ENCODE measurements at regions not wholly inside any gene's neighbourhood (a gene's known extent, or its start where the extent isn't known, plus 50 kb on each side); places are given as distances from the start of the nearest gene placed in this dataset.

GRCh38 chr10:108050626-108051025 is 886.1 kb upstream of the SORCS1 start:
- DNase-seq (ENCODE audit: low read depth in 1 of 2, low spot score in 2 of 2) (no peak), FAIRE-seq (no peak)
- H3K4me3 ChIP-seq (ENCODE audit: extremely low read depth in 1 of 4, insufficient read depth in 2 of 4, low read depth in 3 of 4, low read length in 4 of 4) = no peak overlapping the region
- H3K79me2 ChIP-seq (ENCODE audit: control insufficient read depth in 1 of 2, insufficient read depth in 2 of 2, low read length in 2 of 2) = no peaks in the 10 kb centered on the region
- no peak overlapping the region for H3K23ac ChIP-seq (ENCODE audit: insufficient read length)
- no peaks in the 10 kb centered on the region for H4K20me1 ChIP-seq (replicated peaks in 1 of 2; ENCODE audit: control insufficient read depth in 1 of 2, insufficient read depth in 2 of 2, low read length in 2 of 2)
- no peak overlapping the region for H3K56ac ChIP-seq (replicated peaks; ENCODE audit: insufficient read length, low read depth, low read length)
- H2BK12ac ChIP-seq (ENCODE audit: low read depth, low read length) = no peak overlapping the region
- H3K23me2 ChIP-seq (ENCODE audit: low read depth, low read length) = no peaks in the 10 kb centered on the region
- H4K91ac ChIP-seq (replicated peaks; ENCODE audit: insufficient read length, low read length) = no peak overlapping the region
- no peaks in the 10 kb centered on the region for H3K27me3 ChIP-seq (replicated peaks in 1 of 4; ENCODE audit: control insufficient read depth in 3 of 4, extremely low read depth in 1 of 4, insufficient read depth in 3 of 4, low read length in 3 of 4)
- H4K8ac ChIP-seq (ENCODE audit: extremely low read depth, insufficient read depth, low read length) = no peak overlapping the region
- no peak overlapping the region for H2AFZ ChIP-seq (ENCODE audit: low read length)
- no peak overlapping the region for H2AK5ac ChIP-seq (ENCODE audit: low read depth, low read length)
- ChIA-PET CTCF (ENCODE audit: partially characterized antibody) (interaction anchor here (0.8 to 1.0 kb wide), 4 partner anchors 153 to 1058 kb away, joined by 3 read pairs; no protein-coding TSS in a partner anchor), POLR2A (ENCODE audit: partially characterized antibody) (no interaction called here)
- no peaks in the 10 kb centered on the region; a peak in 1 of 8 replicates for H3K36me3 ChIP-seq (ENCODE audit: control insufficient read depth in 2 of 4, insufficient read depth in 4 of 4, low read length in 3 of 4)
- no peak overlapping the region for H2BK20ac ChIP-seq (ENCODE audit: low read length)
- H3K4me1 ChIP-seq (replicated peaks in 1 of 4; ENCODE audit: control insufficient read depth in 3 of 4, insufficient read depth in 4 of 4, low read length in 3 of 4) = no peaks in the 10 kb centered on the region
- H3K4ac ChIP-seq (replicated peaks; ENCODE audit: insufficient read length, low read depth, low read length) = no peak overlapping the region
- no peak overlapping the region for H4K5ac ChIP-seq (ENCODE audit: insufficient read length, low read depth, low read length)
- WGBS, 2 experiments (ENCODE audit: extremely low coverage in 1 of 2, insufficient coverage in 1 of 2, insufficient read length in 1 of 2, insufficient replicate concordance in 2 of 2, low coverage in 1 of 2, low lambda C conversion rate in 2 of 2, missing lambda C conversion rate in 1 of 2) = 96% methylated on average over 1 of the region's 1 CpG; no CpG with 5 or more reads in 1 of the 2 experiments
- no peaks in the 10 kb centered on the region for H3K9me3 ChIP-seq (ENCODE audit: insufficient read depth in 2 of 2, low read depth in 1 of 2, low read length in 1 of 2)
- H3K79me1 ChIP-seq (ENCODE audit: low read depth, low read length) = no peaks in the 10 kb centered on the region
- H2BK15ac ChIP-seq (ENCODE audit: low read length) = no peak overlapping the region
- H3K27ac ChIP-seq (ENCODE audit: low read depth, low read length) = no peak overlapping the region
- no peak overlapping the region for H3K4me2 ChIP-seq (ENCODE audit: insufficient read depth in 1 of 2, low read depth in 2 of 2, low read length in 2 of 2)
- H2BK5ac ChIP-seq (ENCODE audit: low read depth, low read length) = no peak overlapping the region
- H3K9ac ChIP-seq (replicated peaks in 1 of 4; ENCODE audit: extremely low read depth in 1 of 4, low read depth in 3 of 4, low read length in 3 of 4) = no peak overlapping the region
- no peak overlapping the region for H3K14ac ChIP-seq (ENCODE audit: insufficient read length)
- no peak overlapping the region for H3K18ac ChIP-seq (ENCODE audit: extremely low read depth, low read length)
- H2BK120ac ChIP-seq (replicated peaks; ENCODE audit: low read depth, low read length) = no peak overlapping the region
- TF ChIP-seq SUZ12 (IDR thresholded peaks at IDR 0.05; ENCODE audit: low read length) = no peak
- TF ChIP-seq HDAC6 (IDR thresholded peaks at IDR 0.05; ENCODE audit: low read depth, low read length) = no peak
- no peak for TF ChIP-seq ATF3 (IDR thresholded peaks at IDR 0.05; ENCODE audit: insufficient read depth, low read depth, low read length)
- TF ChIP-seq USF2 (IDR thresholded peaks at IDR 0.05; ENCODE audit: low read length) = no peak
- TF ChIP-seq ZNF274 (IDR thresholded peaks at IDR 0.05; ENCODE audit: borderline replicate concordance, extremely low read depth, low read length) = no peak
- no peak for TF ChIP-seq SRF (IDR thresholded peaks at IDR 0.05; ENCODE audit: low read depth, low read length)
- no peak for TF ChIP-seq TBP (IDR thresholded peaks at IDR 0.05; ENCODE audit: low read depth, low read length)
- no peak for TF ChIP-seq EGR1 (IDR thresholded peaks at IDR 0.05; ENCODE audit: borderline replicate concordance, low read depth, low read length)
- no peak for TF ChIP-seq TEAD4 (IDR thresholded peaks at IDR 0.05; ENCODE audit: low read depth, low read length)
- TF ChIP-seq CTBP2 (IDR thresholded peaks at IDR 0.05; ENCODE audit: borderline replicate concordance, insufficient read depth, insufficient read length, low read length) = no peak
- TF ChIP-seq POU5F1 (IDR thresholded peaks at IDR 0.05; ENCODE audit: low read depth, low read length) = no peak
- no peak for TF ChIP-seq ATF2 (IDR thresholded peaks at IDR 0.05; ENCODE audit: low read length)
